ENCODE measurements at regions not wholly inside any gene's neighbourhood (a gene's known extent, or its start where the extent isn't known, plus 50 kb on each side); places are given as distances from the start of the nearest gene placed in this dataset.

DNA sequence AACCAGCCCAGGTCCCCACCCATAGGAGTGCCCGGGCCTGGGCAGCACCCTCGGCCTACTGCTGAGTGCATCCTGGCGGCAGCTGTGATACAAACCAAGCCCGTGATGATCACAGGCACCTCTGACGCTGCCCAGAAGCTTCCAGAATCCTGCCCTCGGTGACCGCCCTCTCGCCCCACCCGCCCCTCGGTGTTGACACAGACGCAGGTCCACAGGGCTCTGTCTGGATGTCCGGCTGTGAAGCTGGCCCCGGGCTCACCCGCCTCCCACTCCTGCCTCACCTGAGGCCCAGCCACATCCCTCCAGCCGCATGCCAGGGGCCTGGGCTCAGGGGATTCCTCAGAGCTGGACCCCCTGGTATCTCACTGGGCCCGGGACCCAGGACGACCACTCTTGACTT, 191.0 kb downstream of the BRD1 start:
- TF ChIP-seq YY1 (IDR thresholded peaks at IDR 0.05; ENCODE audit: extremely low read depth, insufficient replicate concordance, low read depth, low read length) (no peak), EZH2 (IDR thresholded peaks at IDR 0.05) (no peak), SP1 (IDR thresholded peaks at IDR 0.05; ENCODE audit: low read depth) (no peak), POLR2A (IDR thresholded peaks at IDR 0.05; ENCODE audit: borderline replicate concordance, extremely low read depth, insufficient read depth, insufficient read length) (no peak), EGR1 (IDR thresholded peaks at IDR 0.05; ENCODE audit: low read depth) (no peak)
- TF ChIP-seq, protein P1, sequence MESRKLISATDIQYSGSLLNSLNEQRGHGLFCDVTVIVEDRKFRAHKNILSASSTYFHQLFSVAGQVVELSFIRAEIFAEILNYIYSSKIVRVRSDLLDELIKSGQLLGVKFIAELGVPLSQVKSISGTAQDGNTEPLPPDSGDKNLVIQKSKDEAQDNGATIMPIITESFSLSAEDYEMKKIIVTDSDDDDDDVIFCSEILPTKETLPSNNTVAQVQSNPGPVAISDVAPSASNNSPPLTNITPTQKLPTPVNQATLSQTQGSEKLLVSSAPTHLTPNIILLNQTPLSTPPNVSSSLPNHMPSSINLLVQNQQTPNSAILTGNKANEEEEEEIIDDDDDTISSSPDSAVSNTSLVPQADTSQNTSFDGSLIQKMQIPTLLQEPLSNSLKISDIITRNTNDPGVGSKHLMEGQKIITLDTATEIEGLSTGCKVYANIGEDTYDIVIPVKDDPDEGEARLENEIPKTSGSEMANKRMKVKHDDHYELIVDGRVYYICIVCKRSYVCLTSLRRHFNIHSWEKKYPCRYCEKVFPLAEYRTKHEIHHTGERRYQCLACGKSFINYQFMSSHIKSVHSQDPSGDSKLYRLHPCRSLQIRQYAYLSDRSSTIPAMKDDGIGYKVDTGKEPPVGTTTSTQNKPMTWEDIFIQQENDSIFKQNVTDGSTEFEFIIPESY (IDR thresholded peaks at IDR 0.05; ENCODE audit: extremely low read depth, insufficient replicate concordance, low read length): no peak
- TF ChIP-seq, protein P2, sequence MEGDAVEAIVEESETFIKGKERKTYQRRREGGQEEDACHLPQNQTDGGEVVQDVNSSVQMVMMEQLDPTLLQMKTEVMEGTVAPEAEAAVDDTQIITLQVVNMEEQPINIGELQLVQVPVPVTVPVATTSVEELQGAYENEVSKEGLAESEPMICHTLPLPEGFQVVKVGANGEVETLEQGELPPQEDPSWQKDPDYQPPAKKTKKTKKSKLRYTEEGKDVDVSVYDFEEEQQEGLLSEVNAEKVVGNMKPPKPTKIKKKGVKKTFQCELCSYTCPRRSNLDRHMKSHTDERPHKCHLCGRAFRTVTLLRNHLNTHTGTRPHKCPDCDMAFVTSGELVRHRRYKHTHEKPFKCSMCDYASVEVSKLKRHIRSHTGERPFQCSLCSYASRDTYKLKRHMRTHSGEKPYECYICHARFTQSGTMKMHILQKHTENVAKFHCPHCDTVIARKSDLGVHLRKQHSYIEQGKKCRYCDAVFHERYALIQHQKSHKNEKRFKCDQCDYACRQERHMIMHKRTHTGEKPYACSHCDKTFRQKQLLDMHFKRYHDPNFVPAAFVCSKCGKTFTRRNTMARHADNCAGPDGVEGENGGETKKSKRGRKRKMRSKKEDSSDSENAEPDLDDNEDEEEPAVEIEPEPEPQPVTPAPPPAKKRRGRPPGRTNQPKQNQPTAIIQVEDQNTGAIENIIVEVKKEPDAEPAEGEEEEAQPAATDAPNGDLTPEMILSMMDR (IDR thresholded peaks at IDR 0.05 in 2 of 3, conservative IDR thresholded peaks at IDR 0.05 in 1 of 3; ENCODE audit: borderline replicate concordance in 1 of 3, insufficient read depth in 1 of 3, low read depth in 2 of 3, low read length in 2 of 3): no peak
- TF ChIP-seq, protein P3, sequence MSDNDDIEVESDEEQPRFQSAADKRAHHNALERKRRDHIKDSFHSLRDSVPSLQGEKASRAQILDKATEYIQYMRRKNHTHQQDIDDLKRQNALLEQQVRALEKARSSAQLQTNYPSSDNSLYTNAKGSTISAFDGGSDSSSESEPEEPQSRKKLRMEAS (IDR thresholded peaks at IDR 0.05): no peak
